ENCODE measurements at regions not wholly inside any gene's neighbourhood (a gene's known extent, or its start where the extent isn't known, plus 50 kb on each side); places are given as distances from the start of the nearest gene placed in this dataset.
"Not testable (repeated sequence)": the region's sequence is repeated elsewhere in the genome, so short reads cannot be mapped to it uniquely, and the experiment has no call there.

DNA sequence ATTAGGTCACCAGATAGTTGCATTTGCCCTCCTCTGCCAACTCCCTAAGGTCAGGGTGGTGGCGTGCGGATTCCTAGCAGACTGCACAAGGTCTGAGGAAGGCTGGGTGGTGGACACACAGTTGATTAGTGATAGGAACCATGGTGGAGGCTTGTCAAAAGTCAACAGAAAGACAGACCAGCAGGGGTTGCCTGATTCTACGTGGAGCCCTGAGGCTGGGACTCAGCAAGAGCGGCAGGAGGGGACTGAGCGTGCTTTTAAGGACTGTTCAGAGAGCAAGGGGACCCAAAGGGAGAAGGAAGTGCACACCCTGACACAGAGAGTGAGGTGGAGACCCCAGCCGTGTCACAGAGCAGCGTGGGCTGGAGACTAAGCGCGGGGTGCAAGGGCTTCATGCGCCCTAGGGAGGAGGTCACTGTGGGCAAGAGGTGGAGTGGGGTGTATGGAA lies 513.2 kb downstream of the RNF144A start:
- DNase-seq (ENCODE audit: low read depth) = no peak

DNA sequence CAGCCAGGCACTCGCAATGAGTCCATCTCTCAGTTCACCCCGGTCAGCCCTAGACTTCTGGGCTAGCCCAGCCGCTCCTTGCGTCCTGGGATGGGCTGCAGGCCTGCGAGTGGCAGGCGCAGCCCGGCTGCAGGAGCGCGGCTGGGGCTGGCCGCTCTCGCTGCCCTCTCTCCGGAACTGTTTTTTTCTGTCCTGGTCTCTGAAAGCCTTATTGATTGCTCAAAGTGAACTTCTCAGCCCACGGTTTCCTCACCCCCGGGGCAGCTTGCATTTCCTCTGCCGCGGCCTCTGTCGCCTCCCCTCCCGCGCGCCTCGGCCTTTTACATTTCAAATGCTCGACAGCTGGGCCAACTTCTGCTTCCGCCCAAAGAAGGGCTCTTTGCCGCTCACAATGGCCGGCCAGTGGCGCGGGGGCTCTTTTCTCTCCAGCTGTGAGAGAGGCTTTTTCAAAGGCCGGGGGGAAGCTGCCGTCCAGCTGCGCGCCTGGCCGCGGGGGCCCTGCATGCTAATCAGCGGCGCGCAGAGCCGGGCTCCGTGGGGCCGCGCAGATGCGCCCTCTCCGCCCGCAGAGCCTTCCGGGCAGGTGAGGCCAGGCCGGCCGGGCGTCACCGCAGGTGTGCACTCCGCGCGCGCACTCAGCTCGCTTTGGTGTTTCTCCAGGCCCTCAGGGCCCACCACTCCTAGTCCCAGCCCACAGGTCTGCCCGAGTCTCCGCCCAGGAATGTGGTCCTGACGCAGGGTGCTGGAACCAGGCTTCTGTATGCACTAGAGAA lies 513.8 kb downstream of the RNF144A start:
- DNase-seq (ENCODE audit: low read depth) = peak; percentile 18

DNA sequence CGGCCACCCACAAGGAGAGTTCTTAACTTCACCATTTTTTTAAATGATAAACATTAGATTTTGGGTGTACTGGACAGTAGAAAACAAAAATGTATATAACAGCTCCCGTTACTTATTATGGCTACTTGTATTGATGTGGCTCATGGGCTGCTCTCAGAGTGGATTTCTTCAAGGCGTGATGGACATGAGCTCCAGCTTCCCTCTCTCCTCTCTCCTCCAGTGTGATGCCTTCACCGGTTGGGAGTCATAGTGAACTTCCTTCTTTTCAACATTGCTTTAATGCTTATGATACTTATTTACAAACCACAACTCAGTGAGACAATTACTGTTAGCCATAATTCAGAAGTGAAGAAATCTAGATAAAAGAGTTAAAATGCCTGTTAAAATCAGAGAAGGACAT lies 515.2 kb downstream of the RNF144A start:
- no peak for DNase-seq (ENCODE audit: low read depth)

DNA sequence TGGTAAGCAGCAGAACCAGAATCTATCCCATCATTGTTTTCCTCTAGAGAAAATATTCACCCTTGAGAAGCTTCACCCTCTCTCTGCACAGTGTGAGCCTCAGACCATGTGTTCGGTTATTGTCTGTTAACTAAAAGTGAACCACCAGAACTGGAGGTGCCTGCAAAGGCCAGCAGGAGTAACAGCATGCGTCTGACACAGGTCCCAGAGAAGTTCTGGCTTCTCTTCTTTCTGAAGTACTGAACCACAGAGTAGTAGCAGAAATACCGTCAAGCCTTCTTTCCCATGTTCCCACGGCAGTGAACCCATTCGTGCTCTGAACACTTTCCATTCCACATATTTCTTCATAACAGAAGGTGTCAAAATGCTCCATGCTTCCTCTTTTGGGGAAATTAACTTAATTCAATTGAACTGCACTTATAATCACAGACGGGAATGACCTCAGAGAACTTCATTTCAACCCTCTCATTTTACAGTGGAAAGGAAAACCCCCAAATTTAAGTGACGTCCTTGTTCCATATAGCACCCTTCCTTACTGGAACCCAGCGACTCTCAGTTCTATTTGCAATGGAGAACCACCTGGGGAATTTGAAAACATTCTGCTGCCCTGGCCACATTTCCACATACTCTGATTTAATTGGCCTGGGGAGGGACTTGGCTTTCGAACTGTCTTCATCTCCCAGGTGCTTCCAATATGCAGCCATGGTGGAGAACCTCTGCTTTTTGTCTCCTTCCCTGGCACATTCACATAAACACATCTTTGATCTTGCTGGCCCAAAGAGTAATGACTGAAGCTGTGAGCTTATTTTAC lies 519.1 kb downstream of the RNF144A start:
- no peak for DNase-seq (ENCODE audit: low read depth)

DNA sequence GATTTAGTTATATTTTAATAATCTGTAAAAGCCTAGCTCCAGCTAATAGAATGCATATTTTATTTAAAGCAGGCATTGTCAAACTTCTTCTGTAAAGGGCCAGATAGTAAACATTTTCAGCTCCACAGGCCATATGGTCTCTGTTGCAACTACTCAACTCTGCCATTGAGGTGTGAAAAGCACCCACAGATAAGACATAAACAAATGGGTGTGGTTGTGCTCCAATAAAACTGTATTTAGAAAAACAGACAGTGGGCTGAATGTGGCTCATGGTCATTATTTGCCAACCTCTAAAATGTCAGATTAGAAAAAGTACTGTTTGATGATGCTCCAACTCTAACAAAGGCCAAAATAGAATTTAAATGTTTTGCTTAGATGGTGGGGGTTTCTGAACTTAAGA lies 519.9 kb downstream of the RNF144A start:
- no peak for DNase-seq (ENCODE audit: low read depth)

DNA sequence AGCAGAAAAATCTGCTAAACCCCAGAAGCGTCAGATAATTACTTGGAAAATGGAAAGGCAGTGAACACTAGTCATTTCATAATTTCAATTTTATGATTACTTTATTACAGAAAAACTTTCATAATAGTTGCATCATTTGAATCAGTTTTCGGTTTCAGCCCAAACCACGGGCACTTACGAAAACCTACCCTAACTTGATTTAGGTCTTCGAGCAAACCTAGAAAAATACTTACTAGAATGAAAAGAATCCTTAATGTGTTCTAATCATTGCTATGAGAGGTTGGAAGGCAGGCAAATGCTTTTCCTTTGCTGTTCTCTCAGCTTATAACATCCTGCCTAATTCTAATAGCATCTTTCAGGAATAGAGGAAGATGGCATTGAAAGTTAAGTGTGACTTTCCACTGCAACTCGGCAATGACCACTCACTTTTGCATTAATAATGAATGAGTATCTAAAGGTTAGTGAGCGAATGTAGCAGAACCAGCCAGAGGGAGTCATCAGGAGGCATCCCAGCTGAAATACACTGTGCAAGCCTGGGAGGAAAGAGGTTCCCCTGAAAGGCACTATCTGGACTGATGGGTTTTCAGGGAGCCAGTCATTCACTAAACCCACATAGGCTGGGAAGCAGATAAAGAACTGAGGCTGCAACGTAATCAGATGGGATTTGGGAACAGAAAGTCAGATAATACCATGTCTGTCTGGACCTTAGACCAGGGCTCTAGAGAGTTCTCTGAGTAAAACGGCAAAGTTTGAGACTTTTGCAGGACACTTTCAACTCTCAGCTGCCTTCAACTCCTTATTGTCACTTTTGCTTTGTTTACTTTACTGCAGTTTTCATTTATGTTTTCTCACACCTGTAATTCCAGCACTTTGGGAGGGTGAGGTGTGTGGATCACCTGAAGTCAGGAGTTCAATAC lies 520.8 kb downstream of the RNF144A start:
- DNase-seq (ENCODE audit: low read depth) = no peak

DNA sequence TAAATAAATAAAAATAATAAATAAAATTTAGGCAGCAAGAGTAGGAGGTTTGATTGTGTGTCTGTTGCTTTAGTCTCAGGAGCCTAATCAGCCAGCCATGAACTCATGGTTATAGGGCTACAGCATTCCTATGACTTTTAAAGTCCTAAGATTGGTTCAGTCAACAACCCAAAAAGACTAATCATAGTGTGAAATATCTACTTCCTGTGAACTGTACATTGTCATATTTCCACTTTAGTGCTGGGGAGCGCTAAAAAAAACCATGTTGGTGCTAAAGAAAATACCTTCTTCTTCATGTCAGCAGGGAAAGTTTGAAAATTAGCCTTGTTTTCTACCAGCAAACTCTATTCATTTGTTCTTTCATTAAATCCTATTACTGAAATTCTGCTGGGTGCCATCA lies 521.6 kb downstream of the RNF144A start:
- DNase-seq (ENCODE audit: low read depth) = no peak

DNA sequence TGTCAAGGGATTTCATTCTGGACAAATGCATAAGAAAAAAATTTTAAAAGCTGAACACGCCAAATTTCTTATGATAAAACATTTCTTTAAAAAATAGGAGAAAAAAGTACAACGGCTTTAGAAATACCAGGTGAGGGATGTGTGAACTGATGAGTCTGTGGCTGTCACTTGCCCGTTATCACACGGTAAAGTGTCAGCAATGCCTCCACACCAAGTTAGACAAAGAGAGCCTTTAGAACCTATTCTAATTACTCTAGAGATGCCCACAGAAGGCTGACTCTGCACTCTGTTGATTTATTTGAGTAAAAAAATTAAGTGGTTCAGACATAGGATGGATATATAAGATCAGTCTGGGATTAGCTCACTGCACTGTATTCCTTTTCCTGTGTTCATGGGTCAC lies 523.8 kb downstream of the RNF144A start:
- DNase-seq (ENCODE audit: low read depth) = no peak

DNA sequence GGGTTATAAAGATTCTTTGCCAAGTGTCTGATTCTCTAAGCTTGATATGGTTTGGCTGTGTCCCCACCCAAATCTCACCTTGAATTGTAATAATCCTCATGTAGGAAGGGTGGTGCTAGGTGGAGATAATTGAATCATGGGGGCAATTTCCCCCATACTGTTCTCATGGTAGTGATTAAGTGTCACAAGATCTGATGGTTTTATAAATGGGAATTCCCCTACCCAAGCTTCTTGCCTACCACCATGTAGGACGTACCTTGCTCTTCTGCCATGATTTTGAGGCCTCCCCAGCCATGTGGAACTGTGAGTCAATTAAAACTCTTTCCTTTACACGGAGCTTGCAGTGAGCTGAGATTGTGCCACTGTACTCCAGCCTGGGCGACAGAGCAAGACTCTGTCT lies 524.6 kb downstream of the RNF144A start:
- DNase-seq (ENCODE audit: low read depth) = not testable (repeated sequence)

DNA sequence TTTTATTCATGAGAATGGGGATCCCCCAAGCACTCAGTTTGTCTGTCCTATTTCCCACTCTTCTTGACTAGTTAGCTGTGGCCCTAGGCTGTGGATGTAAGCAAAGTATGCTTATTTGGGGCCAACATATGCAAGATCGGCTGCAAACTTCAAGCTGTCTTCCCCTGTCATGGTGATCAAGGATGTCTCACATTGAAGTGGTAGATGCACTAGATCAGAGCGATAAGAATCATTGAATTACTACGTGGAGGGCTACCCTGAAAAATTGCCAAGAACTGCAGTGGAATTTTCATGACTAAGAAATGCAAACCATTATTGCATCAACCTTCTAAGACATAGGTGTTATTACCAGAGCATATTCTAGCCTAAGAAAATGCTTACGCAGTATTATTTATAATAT lies 527.4 kb downstream of the RNF144A start:
- DNase-seq (ENCODE audit: low read depth) = no peak

DNA sequence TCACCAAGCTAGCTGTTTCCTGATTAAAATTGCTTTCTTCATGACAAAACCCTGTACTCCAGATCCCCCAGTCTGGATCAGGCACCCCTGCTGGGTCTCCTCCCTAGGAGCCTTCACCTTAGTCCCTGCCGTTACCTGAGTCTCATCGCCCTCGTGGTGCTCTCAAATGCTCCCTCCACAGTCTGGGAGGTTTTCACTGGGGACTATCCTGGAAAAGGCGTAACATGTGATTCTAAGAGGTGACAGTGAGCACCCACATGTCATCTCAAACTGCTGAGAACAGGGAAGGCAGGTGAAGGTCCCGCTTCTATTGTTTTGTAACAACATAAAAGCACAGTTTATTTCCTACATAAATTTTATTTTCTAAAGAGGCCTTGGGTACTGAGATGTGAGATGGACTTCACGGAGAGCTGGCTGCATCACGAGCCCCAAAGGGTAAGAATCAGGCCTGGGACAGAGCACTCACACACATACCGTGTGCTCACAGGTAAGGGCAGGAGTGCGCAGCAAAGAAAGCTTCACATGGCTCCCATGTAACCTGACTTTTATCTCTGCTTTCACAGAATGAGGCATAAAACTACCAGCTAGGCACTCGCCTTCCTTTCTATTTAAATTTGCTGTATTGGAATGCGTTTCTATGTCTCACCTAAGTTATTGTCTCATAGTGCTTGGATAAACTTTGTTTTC lies 531.5 kb downstream of the RNF144A start:
- no peak for DNase-seq (ENCODE audit: low read depth)

DNA sequence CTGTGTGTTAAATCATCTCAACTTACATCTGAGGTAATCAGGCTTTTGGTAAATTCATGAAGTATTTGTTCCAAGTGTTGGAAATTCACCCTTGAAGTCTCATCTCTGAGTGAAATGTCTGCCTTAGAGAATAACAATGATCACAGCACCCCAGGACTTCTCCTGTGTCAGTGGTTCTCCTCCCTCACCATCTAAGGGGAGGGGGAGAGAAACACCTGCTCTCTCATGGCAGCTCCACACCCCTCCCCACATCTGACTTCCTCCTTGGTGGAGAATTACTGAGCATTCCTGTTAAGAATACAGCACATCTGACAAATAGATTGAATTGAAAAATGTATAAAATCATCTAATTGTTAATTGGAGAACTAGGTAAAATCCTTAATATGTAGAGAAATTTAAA lies 532.1 kb downstream of the RNF144A start:
- DNase-seq (ENCODE audit: low read depth) = no peak

DNA sequence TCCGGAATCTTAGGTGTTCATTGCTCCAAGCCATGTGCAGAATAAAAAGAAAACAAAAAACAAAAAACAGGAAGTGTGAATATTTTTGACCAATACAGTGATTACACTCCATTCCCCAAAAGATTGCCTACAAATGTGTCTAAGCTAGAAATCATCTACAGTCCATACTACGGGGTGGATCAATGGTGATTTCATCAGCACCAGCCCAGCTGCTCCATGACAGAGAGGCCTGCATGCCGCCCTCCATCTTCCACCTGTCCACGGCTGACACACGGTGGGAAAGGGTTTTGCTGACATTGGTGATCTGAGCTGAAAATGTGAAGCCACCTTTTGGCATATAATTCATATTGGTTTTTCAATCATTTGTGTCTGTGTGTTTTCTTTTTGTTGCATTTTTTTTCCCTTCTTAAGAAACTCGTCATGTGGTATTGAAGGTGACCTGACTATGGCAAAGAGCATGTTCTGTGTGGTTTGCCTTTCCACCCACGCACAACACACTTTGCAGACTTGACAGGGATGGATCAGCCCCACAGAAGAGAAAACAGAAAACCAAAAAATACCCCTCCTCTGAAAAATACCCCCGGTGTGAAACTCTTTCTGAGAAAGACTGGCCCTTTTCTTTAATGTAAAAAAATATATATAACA lies 533.1 kb downstream of the RNF144A start:
- peak; percentile 22 for DNase-seq (ENCODE audit: low read depth)

DNA sequence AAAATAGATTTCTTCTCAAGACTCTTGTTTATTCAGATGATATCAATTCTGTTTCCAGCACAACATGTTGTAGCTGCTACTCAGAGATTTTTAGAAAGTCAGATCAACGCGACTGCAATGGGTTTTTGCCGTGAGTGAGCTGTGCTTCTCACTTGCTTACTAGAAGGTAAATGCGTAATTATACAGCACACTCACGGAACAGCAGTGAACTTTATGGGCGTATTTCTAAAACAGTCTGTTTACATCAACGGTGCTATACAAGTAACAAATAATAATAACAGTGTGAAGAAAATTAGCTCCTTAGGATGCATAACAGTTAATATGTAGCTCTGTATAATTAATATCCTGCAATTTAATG lies 533.6 kb downstream of the RNF144A start:
- no peak for DNase-seq (ENCODE audit: low read depth)

DNA sequence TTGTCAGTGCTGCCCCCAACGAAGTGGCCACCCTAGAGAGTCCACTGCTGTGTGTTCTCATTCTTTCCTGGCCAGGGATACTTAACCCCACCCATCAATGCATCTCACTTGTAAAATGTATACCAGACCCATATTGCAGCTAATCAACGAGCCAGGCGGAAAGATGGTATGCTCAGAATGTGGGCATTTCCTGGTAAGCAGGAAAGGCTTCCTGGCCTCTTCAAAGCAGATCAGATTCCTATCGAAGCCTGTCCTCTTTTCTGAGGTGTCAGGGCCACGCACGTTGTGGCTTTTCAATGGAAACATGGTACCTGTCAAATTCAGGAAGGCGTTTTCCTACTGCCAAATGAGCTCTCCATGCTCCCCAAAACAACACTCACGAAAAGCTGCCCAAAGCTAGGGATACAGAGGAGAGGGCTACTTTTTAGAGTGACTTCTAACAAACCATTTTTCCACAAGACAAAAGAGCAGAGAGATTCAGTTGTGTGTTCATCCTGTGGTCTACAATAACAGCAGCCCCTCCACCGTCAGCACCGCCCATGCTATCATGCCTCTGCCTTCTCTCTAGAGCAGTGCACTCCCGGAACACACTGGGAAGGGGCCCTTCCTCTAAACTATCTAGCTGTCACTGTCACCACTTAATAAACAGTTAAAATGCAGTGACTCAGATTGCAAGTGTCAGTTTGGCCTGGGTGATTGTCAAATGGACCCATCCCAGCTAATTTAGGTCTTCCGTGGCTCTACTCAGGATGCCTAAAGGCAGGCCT lies 535.1 kb downstream of the RNF144A start:
- DNase-seq (ENCODE audit: low read depth) = no peak

DNA sequence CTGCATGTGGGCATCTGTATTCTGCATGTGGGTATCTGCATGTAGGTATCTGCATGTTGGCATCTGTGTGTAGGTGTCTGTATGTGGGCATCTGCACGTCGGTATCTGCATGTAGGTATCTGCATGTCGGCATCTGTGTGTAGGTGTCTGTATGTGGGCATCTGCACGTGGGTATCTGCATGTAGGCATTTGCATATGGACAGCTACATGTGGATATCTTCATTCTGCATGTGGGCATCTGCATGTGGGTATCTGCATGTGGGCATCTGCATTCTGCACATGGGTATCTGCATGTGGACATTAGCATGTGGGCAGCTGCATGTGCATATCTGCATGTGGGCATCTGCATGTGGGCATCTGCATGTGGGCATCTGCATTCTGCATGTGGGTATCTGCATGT lies 537.4 kb downstream of the RNF144A start:
- DNase-seq (ENCODE audit: low read depth) = no peak

DNA sequence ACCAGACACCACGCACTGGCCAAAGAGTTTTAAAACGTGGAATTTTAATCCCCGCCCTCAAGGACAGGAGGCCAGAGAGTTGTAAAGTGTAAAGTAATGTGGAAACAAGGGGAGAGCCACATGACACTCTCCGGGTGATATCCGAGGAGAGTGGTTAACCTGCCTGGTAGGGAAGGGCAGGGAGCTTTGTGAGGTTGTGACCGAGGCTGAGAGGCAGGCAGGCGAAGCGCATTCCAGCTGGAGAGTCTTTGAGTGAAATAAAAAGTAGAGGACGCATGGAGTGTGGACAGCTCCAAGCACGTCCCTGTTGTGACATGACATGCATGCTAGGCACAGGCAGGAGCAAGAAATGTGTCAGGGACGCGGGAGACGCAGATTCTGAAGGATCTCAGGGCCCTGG lies 539.5 kb downstream of the RNF144A start:
- no peak for DNase-seq (ENCODE audit: low read depth)

DNA sequence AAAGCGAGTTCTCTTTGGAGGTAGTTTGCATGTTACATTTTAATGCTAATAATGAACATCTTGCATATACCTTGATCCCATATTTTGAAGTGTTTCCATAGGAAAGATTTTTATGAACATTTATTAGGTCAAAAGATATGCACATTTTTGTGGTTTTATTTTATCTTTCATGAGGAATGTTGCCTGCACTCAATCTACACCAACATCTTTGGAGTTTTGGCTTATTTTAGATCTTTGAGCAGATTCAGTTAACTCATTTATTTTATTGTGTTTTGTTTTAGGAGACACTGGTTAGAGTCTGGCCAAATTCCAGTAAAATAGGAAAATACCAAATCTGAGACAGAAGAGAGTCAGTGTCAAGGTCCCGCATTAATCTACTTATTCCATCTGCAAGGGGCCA lies 540.9 kb downstream of the RNF144A start:
- no peak for DNase-seq (ENCODE audit: low read depth)

DNA sequence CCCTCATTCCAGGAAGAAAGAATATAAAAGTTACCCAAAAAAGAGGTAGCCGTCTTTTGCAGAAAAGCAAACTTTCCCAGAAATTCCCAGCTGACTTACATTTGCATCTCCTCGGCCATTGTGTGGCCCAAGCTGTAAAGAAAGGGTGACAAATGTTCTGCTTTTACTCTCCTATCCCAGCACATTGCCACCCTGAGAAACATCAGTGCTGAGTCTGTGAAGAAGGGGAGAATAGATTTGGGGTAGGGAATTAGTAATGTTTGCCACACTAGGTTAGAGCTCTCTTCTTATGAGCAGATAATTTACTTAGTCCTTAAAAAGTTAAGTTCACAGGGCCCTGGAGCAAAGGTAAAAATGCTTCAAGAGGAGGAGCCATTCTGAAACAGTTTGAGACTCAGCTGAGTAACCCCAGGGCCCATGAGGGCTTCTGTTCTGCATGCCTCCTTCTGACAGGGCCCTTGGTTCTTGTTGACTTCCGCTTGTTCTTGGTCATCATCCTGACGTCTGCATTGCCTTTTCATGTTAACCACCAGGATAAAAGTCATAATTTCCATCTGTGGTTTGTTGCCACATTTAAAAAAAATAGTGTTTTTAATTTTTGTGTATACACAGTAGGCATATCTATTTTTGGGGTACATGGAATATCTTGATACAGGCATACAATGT lies 550.7 kb downstream of the RNF144A start:
- DNase-seq (ENCODE audit: low read depth) = peak; percentile 7

DNA sequence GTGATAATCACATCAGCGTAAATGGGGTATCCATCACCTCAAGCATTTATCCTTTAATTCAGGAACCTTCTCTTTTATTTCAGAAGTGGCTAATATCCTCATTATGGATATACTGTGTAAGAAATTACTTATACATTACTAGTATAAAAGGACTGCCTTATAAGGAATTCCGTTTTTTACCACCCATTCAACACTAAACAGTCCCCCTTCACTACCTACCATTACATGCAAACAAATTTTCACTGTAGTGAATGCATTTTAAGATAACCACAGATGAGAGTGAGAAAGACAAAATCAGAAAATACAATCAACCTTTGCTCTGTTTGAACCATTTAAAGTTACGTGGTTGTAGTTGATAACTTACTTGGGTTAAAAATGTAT lies 551.2 kb downstream of the RNF144A start:
- DNase-seq (ENCODE audit: low read depth) = no peak

Measured in activated T-cell treated with anti-CD3 and anti-CD28 coated beads for 1 hour (primary cell).